ENCODE measurements at regions not wholly inside any gene's neighbourhood (a gene's known extent, or its start where the extent isn't known, plus 50 kb on each side); places are given as distances from the start of the nearest gene placed in this dataset.

GRCh38 chr5:30918171-30918570 is 275.3 kb upstream of the CDH6 start:
- Mint-ChIP-seq H3K4me3 (no peak overlapping the region), H3K27ac (no peak overlapping the region), H3K27me3 (ENCODE audit: insufficient read depth) (peaks cover 1% of the 10 kb centered on the region), H3K4me1 (ENCODE audit: low read depth) (no peaks in the 10 kb centered on the region), H3K36me3 (ENCODE audit: low read depth) (no peaks in the 10 kb centered on the region), H3K9me3 (peaks cover 4% of the 10 kb centered on the region)
- DNase-seq = no peak
- TF ChIP-seq CTCF (IDR thresholded peaks at IDR 0.05) = no peak

- TF ChIP-seq CTCF (IDR thresholded peaks at IDR 0.05) = no peak
- no peaks in the 10 kb centered on the region for H3K36me3 Mint-ChIP-seq (ENCODE audit: low read depth)
- H3K27me3 Mint-ChIP-seq (ENCODE audit: insufficient read depth) = no peaks in the 10 kb centered on the region; the same call in 1 of the 2 replicates
- H3K9me3 Mint-ChIP-seq = peaks cover 14% of the 10 kb centered on the region
- H3K4me3 Mint-ChIP-seq = no peak overlapping the region
- no peak overlapping the region for H3K27ac Mint-ChIP-seq
- H3K4me1 Mint-ChIP-seq (ENCODE audit: low read depth) = no peaks in the 10 kb centered on the region
- DNase-seq = no peak
Observed at GRCh38 chr5:30908356-30908755, 285.1 kb upstream of the CDH6 start.

GRCh38 chr5:30900367-30900766 is 293.1 kb upstream of the CDH6 start:
- Mint-ChIP-seq H3K36me3 (ENCODE audit: low read depth) (no peaks in the 10 kb centered on the region), H3K27me3 (ENCODE audit: insufficient read depth) (no peaks in the 10 kb centered on the region), H3K4me3 (no peak overlapping the region), H3K4me1 (ENCODE audit: low read depth) (no peaks in the 10 kb centered on the region), H3K9me3 (peaks cover 10% of the 10 kb centered on the region), H3K27ac (no peak overlapping the region)
- no peak for TF ChIP-seq CTCF (IDR thresholded peaks at IDR 0.05)
- DNase-seq = no peak

- Mint-ChIP-seq H3K4me3 (no peak overlapping the region), H3K27me3 (ENCODE audit: insufficient read depth) (no peaks in the 10 kb centered on the region), H3K27ac (no peak overlapping the region), H3K36me3 (ENCODE audit: low read depth) (no peaks in the 10 kb centered on the region), H3K4me1 (ENCODE audit: low read depth) (no peaks in the 10 kb centered on the region), H3K9me3 (peaks cover 6% of the 10 kb centered on the region)
- no peak for TF ChIP-seq CTCF (IDR thresholded peaks at IDR 0.05)
- DNase-seq = no peak
Observed at GRCh38 chr5:30894811-30895210, 298.7 kb upstream of the CDH6 start.

- TF ChIP-seq CTCF (IDR thresholded peaks at IDR 0.05) = no peak
- no peak for DNase-seq
- H3K27ac Mint-ChIP-seq = no peak overlapping the region
- H3K36me3 Mint-ChIP-seq (ENCODE audit: low read depth) = no peaks in the 10 kb centered on the region
- no peak overlapping the region for H3K4me3 Mint-ChIP-seq
- H3K4me1 Mint-ChIP-seq (ENCODE audit: low read depth) = no peaks in the 10 kb centered on the region
- peaks cover 8% of the 10 kb centered on the region for H3K9me3 Mint-ChIP-seq
- H3K27me3 Mint-ChIP-seq (ENCODE audit: insufficient read depth) = no peaks in the 10 kb centered on the region
Observed at GRCh38 chr5:30891660-30892059, 301.8 kb upstream of the CDH6 start.

- H3K4me1 Mint-ChIP-seq (ENCODE audit: low read depth) = no peaks in the 10 kb centered on the region
- no peak overlapping the region for H3K4me3 Mint-ChIP-seq
- peaks cover 8% of the 10 kb centered on the region for H3K9me3 Mint-ChIP-seq
- H3K36me3 Mint-ChIP-seq (ENCODE audit: low read depth) = no peaks in the 10 kb centered on the region
- no peak for TF ChIP-seq CTCF (IDR thresholded peaks at IDR 0.05)
- DNase-seq = no peak
- H3K27me3 Mint-ChIP-seq (ENCODE audit: insufficient read depth) = no peaks in the 10 kb centered on the region
- no peak overlapping the region for H3K27ac Mint-ChIP-seq
Observed at GRCh38 chr5:30890377-30890776, 303.1 kb upstream of the CDH6 start.
